22Rv1 (cell line): ENCODE measurements at regions not wholly inside any gene's neighbourhood (a gene's known extent, or its start where the extent isn't known, plus 50 kb on each side); places are given as distances from the start of the nearest gene placed in this dataset.

Experiments used
- H3K27ac ChIP-seq: fragments of 450-650 bp; 2 replicates; pipeline ENCODE4 v1.5.1; 2017
- ZFX ChIP-seq: fragments of 450-650 bp; IDR thresholded peaks from 2 replicates; pipeline ENCODE4 v1.6.1; 2017; ENCODE audit warnings: antibody characterized with exemption, borderline replicate concordance
- TF ChIP-seq, protein P1 (sequence below): fragments of 450-650 bp; IDR thresholded peaks from 2 replicates; pipeline ENCODE4 v1.5.1; 2017; ENCODE audit warnings: mild to moderate bottlenecking

DNA sequence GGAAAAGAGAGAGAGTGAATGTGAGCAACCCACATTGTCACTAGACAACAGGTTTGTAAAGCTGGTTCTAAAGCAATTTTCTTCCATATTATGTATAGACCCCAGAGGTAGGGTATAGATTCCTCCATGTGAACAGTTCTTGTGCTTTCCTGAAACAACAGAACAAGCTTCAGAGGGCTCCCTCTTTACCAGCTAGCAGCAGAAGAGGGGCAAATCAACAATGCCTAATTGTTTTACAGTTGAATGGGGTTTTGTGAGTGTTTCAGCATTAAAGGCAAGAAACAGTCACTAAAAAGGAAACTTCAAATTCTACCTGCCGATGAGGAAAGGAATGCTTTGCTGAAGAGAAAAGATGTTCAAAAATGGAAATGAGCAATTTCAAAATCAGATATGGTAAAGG is 341.2 kb upstream of the KITLG start:
- no peak overlapping the region for H3K27ac ChIP-seq
- no peak for TF ChIP-seq ZFX
- TF ChIP-seq, protein P1, sequence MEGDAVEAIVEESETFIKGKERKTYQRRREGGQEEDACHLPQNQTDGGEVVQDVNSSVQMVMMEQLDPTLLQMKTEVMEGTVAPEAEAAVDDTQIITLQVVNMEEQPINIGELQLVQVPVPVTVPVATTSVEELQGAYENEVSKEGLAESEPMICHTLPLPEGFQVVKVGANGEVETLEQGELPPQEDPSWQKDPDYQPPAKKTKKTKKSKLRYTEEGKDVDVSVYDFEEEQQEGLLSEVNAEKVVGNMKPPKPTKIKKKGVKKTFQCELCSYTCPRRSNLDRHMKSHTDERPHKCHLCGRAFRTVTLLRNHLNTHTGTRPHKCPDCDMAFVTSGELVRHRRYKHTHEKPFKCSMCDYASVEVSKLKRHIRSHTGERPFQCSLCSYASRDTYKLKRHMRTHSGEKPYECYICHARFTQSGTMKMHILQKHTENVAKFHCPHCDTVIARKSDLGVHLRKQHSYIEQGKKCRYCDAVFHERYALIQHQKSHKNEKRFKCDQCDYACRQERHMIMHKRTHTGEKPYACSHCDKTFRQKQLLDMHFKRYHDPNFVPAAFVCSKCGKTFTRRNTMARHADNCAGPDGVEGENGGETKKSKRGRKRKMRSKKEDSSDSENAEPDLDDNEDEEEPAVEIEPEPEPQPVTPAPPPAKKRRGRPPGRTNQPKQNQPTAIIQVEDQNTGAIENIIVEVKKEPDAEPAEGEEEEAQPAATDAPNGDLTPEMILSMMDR, result no peak

DNA sequence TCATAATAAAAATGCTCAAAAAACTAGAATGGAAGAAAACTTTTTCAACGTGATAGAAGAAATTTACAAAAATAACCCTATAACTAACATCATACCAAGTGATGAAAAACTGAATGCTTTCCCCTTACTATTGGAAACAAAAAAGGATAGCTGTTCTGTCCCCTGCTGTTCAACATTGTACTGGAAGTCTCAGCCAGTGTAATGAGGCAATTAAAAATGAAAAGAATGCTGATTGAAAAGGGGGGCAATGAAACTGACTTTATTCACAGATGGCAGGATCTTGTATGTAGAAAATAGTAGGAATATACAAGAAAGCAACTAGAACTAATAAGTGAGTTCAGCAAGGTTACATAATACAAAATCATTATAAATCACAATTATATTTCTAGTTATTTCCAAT is 337.9 kb upstream of the KITLG start:
- no peak overlapping the region for H3K27ac ChIP-seq
- TF ChIP-seq ZFX, result no peak
- TF ChIP-seq, protein P1, result no peak

DNA sequence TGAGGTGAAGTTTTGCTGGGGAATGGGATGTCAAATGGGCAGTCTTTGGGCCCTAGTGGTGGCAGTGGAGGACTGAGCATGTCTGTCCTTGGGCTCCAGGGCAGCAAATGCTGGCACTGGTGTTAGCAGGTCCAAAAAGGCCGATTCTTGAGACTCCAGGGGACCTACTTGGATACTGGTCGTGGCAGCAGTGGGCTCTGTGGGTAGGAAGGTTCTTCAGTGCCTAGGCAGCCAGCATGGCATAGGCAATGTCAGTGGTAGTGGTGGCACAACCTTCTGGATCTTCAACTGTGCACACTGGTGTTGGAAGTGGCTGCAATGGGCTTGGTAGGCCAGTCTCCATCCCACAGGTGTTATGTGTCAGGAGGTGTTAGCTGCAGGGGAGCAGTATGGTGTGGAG is 334.7 kb upstream of the KITLG start:
- no peak for TF ChIP-seq ZFX
- TF ChIP-seq, protein P1, result no peak
- H3K27ac ChIP-seq, result no peak overlapping the region

DNA sequence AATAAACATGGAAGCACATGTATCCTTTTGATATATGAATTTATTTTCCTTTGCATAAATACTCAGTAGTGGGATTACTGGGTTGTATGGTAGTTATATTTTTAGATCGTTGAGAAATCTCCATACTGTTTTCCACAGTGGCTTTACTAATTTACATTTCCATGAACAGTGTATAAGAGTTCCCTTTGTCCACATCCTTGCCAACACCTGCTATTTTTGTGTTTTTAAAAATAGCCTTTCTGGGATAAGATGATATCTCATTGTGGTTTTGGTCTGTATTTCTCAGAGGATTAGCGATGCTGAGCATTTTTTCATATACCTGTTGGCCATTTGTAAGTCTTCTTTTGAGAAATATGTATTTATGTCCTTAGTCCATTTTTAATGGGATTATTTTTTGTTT is 329.2 kb upstream of the KITLG start:
- TF ChIP-seq, protein P1, result no peak
- TF ChIP-seq ZFX, result no peak
- H3K27ac ChIP-seq, result no peak overlapping the region

DNA sequence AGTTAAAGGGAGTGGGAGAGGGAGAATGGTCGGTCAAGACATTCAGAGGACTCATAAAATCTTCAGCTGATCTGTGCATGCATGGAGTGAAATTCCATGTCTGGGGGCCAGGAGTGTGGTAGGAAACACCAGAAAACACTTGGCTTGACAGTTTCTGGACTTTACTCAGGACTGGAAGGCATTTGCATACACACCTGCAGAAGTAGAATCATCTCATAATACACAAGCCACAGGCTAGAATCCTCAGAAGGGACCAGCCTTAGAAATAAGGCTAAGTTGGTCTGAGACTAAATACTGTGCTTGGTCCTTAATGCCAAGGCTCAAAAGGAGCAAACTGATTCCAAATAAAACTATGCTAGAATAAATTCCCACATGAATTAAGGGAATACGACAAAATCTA is 328.1 kb upstream of the KITLG start:
- TF ChIP-seq, protein P1, result no peak
- TF ChIP-seq ZFX, result no peak
- no peak overlapping the region for H3K27ac ChIP-seq

DNA sequence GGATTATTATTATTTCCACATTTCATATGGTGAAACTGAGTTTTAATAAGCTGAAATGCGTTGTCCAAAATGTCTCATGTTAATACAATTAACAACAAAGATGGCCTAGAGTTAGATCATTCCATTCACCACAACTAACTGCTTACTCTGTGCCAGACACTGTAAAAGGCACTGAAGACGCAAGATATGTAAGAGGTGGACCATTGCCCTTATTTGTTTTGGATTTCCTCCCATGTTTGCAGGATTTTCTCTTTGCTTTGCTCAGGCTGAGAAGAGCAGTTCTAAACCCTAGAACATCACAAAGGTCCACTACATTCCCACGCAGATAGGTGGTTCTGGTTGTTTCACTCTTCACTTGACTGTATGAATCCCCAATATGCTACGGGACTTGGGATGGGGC is 324.4 kb upstream of the KITLG start:
- TF ChIP-seq, protein P1, result no peak
- TF ChIP-seq ZFX, result no peak
- no peak overlapping the region for H3K27ac ChIP-seq

DNA sequence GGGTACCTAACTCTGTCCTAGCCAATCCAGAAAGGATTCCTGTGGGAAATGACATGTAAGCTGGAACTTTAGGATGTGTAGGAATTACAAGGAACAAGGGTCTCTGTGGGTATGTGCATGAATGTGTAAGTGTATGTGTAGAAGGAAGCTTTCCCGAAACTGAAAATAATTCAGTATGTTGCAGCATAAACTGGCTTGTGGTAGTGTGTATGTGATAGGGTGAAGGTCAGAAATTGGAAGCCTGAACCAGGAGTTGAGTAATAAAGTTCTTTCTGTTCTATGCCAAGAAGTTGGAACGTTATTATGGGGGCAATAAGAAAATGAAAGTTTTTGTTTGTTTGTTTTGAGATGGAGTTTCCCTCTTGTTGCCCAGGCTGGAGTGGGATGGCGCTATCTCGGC is 323.1 kb upstream of the KITLG start:
- no peak overlapping the region for H3K27ac ChIP-seq
- no peak for TF ChIP-seq ZFX
- TF ChIP-seq, protein P1, result no peak
